ENCODE measurements at regions not wholly inside any gene's neighbourhood (a gene's known extent, or its start where the extent isn't known, plus 50 kb on each side); places are given as distances from the start of the nearest gene placed in this dataset.

- Histone ChIP-seq H3K4me1 (no peaks in the 10 kb centered on the region), H3K27ac (no peak overlapping the region), H3K9me3 (no peaks in the 10 kb centered on the region), H3K36me3 (no peaks in the 10 kb centered on the region), H3K4me3 (no peak overlapping the region), H3K27me3 (no peaks in the 10 kb centered on the region)
- intact Hi-C loops (cut with DNase I; ENCODE audit: low total_unique reads): no loop called here
- WGBS, 5 donors: 90 to 94% (median 92%) methylated on average over 2 of the region's 2 CpGs
- TF ChIP-seq EP300 (IDR thresholded peaks at IDR 0.05) (no peak), CTCF (IDR thresholded peaks at IDR 0.05) (no peak), POLR2A (IDR thresholded peaks at IDR 0.05) (no peak)
- no peak for DNase-seq
Measured at GRCh38 chr3:25895031-25895430, 105.1 kb downstream of the OXSM start.

DNA sequence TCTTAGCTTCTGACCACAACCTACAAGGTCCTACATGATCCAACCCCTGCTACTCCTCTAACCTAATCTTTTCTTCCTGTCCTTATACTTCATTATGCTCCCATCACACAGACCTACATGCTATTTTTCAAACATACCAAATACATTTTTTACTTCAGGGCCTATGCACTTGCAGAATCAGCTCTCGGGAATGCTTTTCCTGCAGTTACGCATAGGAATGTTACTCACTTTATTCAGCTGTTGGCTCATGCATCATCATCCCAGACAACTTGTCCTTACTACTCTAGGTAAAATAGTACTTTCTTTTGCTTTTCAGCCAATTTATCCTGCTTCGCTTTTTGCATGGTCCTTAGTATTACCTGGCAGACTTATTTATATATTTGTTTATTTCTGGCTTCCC, 105.6 kb downstream of the OXSM start:
- Histone ChIP-seq H3K9me3 (no peaks in the 10 kb centered on the region), H3K27ac (no peak overlapping the region), H3K27me3 (no peaks in the 10 kb centered on the region), H3K4me3 (no peak overlapping the region), H3K4me1 (no peaks in the 10 kb centered on the region), H3K36me3 (no peaks in the 10 kb centered on the region)
- DNase-seq: no peak
- intact Hi-C loops (cut with DNase I; ENCODE audit: low total_unique reads): no loop called here
- 84 to 99% (median 94%) methylated on average over 3 of the region's 3 CpGs for WGBS, 5 donors
- TF ChIP-seq POLR2A (IDR thresholded peaks at IDR 0.05) (no peak), EP300 (IDR thresholded peaks at IDR 0.05) (no peak), POLR2AphosphoS5 (IDR thresholded peaks at IDR 0.05) (no peak), CTCF (IDR thresholded peaks at IDR 0.05) (no peak)

GRCh38 chr3:25897019-25897418, 107.1 kb downstream of the OXSM start:
- WGBS, 5 donors: 76 to 89% (median 85%) methylated on average over 6 of the region's 6 CpGs
- intact Hi-C loops (cut with DNase I; ENCODE audit: low total_unique reads): no loop called here
- no peaks in the 10 kb centered on the region for H3K27me3 ChIP-seq

GRCh38 chr3:25899352-25900101, 109.6 kb downstream of the OXSM start:
- TF ChIP-seq CTCF (IDR thresholded peaks at IDR 0.05) (no peak), POLR2A (IDR thresholded peaks at IDR 0.05) (no peak), EP300 (IDR thresholded peaks at IDR 0.05) (no peak), POLR2AphosphoS5 (IDR thresholded peaks at IDR 0.05) (no peak)
- Histone ChIP-seq H3K4me1 (no peaks in the 10 kb centered on the region), H3K36me3 (no peaks in the 10 kb centered on the region), H3K9me3 (no peaks in the 10 kb centered on the region), H3K27me3 (no peaks in the 10 kb centered on the region), H3K4me3 (no peak overlapping the region), H3K27ac (no peak overlapping the region)
- 68 to 74% (median 72%) methylated on average over 2 of the region's 2 CpGs for WGBS, 5 donors
- DNase-seq: no peak
- intact Hi-C loops (cut with DNase I; ENCODE audit: low total_unique reads): no loop called here

More at GRCh38 chr3:25897019-25897418, 107.1 kb downstream of the OXSM start:
- no peaks in the 10 kb centered on the region for H3K4me1 ChIP-seq
- H3K9me3 ChIP-seq: no peaks in the 10 kb centered on the region
- DNase-seq: no peak
- TF ChIP-seq POLR2A (IDR thresholded peaks at IDR 0.05) (no peak), POLR2AphosphoS5 (IDR thresholded peaks at IDR 0.05) (no peak), CTCF (IDR thresholded peaks at IDR 0.05) (no peak), EP300 (IDR thresholded peaks at IDR 0.05) (no peak)
- no peak overlapping the region for H3K4me3 ChIP-seq
- no peak overlapping the region for H3K27ac ChIP-seq
- H3K36me3 ChIP-seq: no peaks in the 10 kb centered on the region

All from stomach (tissue), 8 donors.